GM12875 (cell line): ENCODE measurements at regions not wholly inside any gene's neighbourhood (a gene's known extent, or its start where the extent isn't known, plus 50 kb on each side); places are given as distances from the start of the nearest gene placed in this dataset.

Source experiments
- H3K4me3 ChIP-seq: one replicate; pipeline ENCODE4 v1.5.1; 2011; ENCODE audit warnings: low read depth, low read length, control low read depth
- CTCF ChIP-seq: IDR thresholded peaks from 2 replicates; pipeline ENCODE4 v1.5.1; 2011; ENCODE audit warnings: low read depth, mild to moderate bottlenecking, control low read depth, inconsistent platforms, low read length, moderate library complexity, borderline replicate concordance; ENCODE audit not compliant: insufficient read depth

DNA sequence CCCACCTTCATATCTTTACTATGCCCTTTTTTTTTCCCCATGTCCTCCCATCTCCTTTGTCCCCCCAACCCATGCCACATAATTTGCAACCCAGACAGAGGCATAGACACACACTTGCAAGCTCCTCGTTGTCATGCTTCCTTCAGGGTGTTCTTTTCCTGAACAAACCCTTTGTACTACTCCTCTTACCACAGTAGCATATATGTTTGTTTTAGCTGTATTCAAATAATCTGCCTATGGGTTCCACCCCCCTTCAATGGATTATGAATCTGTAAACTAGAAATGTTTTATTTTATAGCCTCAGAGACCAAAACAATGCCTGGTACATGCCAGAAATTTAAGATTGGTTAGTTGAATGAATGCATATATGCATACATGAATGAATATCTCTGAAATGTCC is 307.1 kb upstream of the E2F7 start:
- no peak overlapping the region for H3K4me3 ChIP-seq
- no peak for TF ChIP-seq CTCF

GRCh38 chr12:77372026-77372425 is 306.7 kb upstream of the E2F7 start:
- TF ChIP-seq CTCF, result no peak
- H3K4me3 ChIP-seq, result no peak overlapping the region

- TF ChIP-seq CTCF, result no peak
- no peak overlapping the region for H3K4me3 ChIP-seq
These were observed 303.0 kb upstream of the E2F7 start for GRCh38 chr12:77368379-77368778.

- no peak for TF ChIP-seq CTCF
These were observed 301.2 kb upstream of the E2F7 start for GRCh38 chr12:77366616-77367015.

DNA sequence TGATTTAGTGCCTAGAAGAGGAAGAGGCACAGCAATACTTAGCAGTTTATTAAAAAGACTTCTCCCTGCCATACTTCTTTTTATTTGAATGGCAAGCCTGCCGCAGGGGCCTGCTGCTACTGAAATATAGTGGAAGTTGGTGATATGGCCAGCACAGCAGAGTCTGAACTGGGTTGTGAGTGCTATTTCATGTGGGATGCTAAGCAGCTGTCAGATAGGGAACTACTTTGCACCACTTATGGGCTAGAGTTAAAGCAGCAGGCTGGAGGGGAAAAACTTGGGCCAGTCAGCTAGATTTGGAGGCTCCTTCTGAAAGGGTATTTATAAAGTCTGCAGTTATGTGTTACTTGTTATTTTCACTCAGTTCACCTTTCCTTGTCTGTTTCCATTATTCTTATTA is 299.0 kb upstream of the E2F7 start:
- H3K4me3 ChIP-seq, result no peak overlapping the region
- TF ChIP-seq CTCF, result no peak

More at GRCh38 chr12:77366616-77367015, 301.2 kb upstream of the E2F7 start:
- H3K4me3 ChIP-seq, result no peak overlapping the region

DNA sequence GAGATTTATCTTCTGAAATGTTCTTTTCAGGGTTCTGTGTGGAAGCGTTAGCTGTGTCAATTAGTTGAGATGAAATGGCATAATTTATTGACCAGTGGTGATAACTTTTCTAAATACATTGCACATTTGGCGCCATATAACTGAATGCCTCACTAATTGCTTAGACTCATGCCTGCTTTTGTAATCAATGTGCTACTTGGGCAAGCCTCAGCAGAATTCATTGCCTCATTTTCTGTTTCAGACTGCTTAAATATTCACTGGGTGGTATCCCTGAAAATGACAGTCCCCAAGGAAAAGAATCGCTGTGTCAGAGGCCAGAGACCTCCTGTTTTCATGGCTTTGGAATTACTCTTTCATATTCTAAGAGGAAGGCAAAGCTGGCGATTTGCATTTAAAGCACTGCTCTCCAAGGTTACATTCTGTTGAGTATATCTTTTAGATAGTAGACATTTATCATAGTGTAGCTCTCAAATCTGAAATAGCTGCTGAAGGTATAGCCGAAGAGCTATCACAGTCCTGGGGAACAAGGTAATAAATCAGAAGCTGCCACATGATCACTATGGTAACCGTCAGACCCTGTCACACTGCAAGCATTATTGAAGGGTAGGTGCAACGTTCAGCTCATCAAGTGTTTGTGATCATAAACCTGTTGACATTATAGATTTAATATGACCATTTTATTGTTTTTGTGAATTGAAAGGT is 297.3 kb upstream of the E2F7 start:
- H3K4me3 ChIP-seq, result no peak overlapping the region
- no peak for TF ChIP-seq CTCF

DNA sequence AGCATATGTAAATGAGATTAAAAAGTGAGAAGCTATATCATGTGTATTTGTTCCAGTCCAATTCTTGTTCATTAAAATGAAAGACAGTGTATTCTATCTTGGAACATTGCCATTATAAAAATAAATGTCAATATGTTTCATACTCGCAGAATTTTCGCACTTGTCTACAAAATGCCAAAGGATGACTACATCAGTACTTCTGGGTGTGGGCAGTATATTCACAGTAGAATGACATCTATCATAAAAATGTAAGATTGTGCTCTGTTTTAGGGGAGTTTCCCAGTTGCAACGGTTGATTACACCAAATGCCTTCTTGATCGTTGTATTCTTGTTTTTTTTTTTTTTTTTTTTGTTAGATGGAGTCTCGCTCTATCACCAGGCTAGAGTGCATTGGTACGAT is 292.3 kb upstream of the E2F7 start:
- no peak overlapping the region for H3K4me3 ChIP-seq
- TF ChIP-seq CTCF, result no peak
